Posterior cingulate gyrus (tissue), 11 donors: ENCODE measurements at regions not wholly inside any gene's neighbourhood (a gene's known extent, or its start where the extent isn't known, plus 50 kb on each side); places are given as distances from the start of the nearest gene placed in this dataset.
"Not testable (repeated sequence)": the region's sequence is repeated elsewhere in the genome, so short reads cannot be mapped to it uniquely, and the experiment has no call there.

ENCODE experiments used
- DNase-seq, 10 donors: peaks; one replicate each; pipeline versions ENCODE4 v3.0.0 to v3.0.0-alpha.2; 2020 to 2021; ENCODE audit warnings: mixed read lengths in 3 of 10
- intact Hi-C: fragments of 100-400 bp; cut with DNase I; formaldehyde crosslinking; loops from one replicate; pipeline ENCODE4 v1.15.1; 2023

DNA sequence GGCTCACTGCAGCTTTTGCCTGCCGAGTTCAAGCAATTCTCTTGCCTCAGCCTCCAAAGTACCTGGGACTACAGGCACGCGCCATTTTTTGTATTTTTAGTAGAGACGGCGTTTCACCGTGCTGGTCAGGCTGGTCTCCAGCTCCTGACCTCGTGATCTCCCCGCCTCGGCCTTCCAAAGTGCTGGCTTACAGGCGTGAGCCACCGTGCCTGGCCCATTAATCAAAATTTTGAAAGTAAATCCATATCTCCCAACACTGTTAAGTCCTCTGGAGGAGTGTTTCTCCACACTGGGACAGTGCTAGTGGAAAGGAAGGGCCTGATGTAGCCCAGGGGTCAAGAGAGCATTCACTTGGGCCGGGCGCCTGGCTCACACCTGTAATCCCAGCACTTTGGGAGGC lies 644.6 kb downstream of the SH2D4B start:
- peak in 1 of 10 donors; percentile 51 for DNase-seq
- intact Hi-C loops = no loop called here

DNA sequence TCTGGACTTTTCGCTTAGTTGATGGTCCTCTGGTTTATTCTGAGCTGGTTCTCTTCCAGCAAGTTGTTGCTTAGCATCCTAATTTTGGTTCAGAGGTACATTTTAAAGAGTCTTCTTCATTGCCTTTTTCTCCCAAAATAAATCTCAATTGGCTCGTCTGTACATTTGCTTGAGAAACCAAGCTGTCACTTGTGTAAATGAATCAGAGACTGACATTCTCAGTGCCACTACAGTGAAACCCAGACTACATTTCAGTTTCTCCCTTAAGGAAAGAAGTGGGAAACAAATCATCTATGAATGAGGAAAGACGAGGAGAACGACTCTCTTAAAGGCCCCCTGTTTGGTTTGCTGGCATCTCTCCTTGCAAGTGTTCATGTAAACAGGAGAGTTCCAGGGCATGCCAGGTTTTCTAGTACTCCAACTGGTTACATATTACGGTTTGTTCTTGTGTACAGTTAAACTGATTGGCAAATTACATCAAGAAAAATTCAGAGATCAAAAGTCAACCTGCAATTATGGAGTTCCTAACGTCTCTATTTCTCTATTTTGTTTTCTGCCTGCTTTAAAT lies 654.6 kb downstream of the SH2D4B start:
- DNase-seq = no peak
- intact Hi-C loops = no loop called here

DNA sequence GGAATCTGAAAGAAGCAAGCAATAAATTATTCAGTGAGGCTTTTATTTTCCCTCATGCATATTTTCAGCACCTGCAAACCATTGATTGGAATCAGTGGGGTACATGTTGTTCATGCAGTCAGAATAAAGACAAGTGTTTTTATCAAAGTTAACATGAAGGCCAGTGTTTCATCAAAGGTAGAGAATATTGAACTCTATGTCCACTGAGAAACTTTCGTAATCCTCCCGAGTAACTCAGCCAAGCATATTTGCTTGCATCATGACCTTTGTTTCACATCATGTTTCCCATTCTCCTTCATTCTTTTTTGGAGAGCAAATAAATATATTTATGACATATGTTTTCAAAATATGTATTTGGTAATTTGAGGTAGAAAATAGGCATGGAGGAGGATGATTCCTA lies 663.1 kb downstream of the SH2D4B start:
- intact Hi-C loops = no loop called here
- no peak for DNase-seq

DNA sequence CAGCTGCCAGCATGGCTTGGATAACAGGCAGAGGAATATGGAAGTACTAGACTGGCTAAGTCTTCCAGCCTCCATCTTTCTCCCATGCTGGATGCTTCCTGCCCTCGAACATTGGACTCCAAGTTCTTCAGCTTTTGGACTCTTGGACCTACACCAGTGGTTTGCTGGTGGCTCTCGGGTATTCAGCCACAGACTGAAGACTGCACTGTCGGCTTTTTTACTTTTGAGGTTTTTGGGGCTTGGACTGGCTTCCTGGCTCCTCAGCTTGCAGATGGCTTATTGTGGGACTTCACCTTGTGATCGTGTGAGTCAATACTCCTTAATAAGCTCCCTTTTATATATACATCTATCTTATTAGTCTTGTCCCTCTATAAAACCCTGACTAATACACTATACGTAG lies 667.6 kb upstream of the NRG3 start:
- DNase-seq, intact Hi-C loops: not testable (repeated sequence)

- intact Hi-C loops = no loop called here
- DNase-seq = no peak
Observed at GRCh38 chr10:81213370-81213769, 661.6 kb upstream of the NRG3 start.

- intact Hi-C loops = no loop called here
- DNase-seq = no peak
Observed at GRCh38 chr10:81215498-81215897, 659.5 kb upstream of the NRG3 start.

DNA sequence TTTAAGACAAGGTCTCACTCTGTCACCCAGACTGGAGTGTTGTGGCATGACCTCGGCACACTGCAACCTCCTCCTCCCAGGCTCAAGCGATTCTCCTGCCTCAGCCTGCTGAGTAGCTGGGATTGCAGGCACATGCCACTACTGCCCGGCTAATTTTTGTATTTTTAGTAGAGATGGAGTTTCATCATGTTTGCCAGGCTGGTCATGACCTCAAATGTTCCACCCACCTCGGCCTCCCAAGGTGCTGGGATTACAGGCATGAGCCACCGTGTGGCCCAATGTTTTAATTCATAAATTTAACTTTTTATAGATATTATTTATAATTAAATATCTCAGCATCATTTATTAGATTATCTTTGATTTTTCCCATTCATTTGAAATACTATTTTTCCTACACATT lies 658.0 kb upstream of the NRG3 start:
- DNase-seq = no peak
- intact Hi-C loops = no loop called here

DNA sequence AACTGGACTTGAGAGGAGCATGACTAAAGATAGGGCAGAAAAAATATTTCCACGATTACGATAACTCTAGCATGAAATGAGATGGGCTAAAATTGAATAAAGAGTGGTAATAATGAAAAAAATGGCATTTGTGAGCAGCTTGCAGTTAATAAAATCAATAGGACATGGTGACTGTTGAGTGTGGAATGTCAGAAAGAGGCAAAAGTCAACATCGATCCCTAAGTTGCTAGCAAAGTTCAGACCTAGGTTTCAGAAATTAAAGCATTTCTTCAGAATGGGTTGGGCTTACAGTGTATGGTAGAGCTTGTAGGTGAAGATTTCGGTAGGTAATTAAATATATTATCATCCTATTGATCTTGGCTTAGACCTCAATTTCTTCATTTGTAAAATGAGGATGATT lies 656.7 kb upstream of the NRG3 start:
- intact Hi-C loops = no loop called here
- DNase-seq = no peak

DNA sequence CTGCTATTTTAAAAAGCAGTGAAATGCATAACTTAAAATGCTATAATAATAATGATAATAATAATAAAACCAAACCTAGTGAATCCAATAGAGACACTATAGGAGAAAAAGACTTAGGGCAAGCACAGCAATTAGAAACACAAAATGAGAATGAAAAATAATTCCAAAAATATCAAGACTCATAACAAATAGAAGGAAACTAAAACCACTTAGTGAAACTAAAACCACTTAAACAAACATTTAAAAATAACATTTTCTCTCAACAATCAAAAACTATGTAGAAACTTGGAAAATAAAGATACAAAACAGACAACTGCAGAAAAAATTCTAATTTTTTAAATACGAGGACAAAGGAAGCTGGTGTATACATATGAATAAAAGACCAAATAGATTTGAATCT lies 655.2 kb upstream of the NRG3 start:
- DNase-seq = no peak
- intact Hi-C loops = no loop called here

DNA sequence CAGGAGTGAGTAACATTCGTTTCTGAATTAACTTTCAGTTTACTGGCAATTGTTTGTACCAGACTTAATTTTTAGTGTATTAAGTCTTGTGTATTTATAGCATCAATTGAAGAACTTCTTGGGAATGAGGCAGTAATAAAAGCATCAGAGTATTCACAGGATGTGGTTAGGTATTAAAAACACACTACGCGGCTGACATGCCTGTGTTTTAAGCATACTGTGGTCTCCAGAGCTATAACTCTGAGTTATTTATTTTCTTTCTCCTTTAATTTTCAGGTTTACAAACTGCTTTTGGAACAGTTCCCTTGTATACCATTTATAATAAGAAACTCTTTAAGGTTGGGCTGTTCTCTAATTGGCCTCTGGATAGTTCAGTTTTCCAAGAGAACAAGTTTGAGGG lies 626.1 kb upstream of the NRG3 start:
- intact Hi-C loops = no loop called here
- no peak for DNase-seq

- DNase-seq = no peak
- intact Hi-C loops = no loop called here
Observed at GRCh38 chr10:81251457-81252115, 623.4 kb upstream of the NRG3 start.

DNA sequence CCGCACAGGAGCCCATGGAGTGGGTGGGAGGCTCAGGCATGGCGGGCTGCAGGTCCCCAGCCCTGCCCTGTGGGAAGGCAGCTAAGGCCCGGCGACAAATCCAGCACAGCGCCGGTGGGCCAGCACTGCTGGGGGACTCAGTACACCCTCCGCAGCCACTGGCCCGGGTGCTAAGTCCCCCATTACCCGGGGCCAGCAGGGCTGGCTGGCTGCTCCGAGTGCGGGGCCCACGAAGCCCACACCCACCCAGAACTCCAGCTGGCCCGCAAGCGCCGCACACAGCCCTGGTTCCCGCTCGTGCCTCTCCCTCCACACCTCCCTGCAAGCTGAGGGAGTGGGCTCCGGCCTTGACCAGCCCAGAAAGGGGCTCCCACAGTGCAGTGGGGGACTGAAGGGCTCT lies 610.0 kb upstream of the NRG3 start:
- peak in 2 of 10 donors; percentile 59 to 68 for DNase-seq
- intact Hi-C loops = not testable (repeated sequence)

DNA sequence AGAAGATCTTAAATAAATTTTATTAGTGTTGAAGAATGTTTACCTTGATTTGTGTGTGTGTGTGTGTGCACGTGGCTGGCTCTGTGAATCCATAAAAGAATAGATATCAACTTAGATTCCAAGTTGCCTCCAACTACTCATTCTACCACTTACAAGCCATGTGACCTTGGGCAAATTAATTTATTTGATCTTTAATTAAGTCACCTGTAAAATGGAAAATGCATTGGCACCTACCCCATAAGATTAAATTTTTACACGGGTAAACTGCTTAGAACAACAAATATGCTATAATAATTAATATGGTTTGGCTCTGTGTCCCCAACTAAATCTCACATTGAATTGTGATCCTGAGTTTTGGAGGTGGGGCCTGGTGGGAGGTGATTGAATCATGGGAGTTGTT lies 604.9 kb upstream of the NRG3 start:
- intact Hi-C loops = no loop called here
- no peak for DNase-seq

GRCh38 chr10:81280497-81281479 lies 594.2 kb upstream of the NRG3 start:
- intact Hi-C loops = no loop called here

GRCh38 chr10:81288544-81288943 lies 586.5 kb upstream of the NRG3 start:
- intact Hi-C loops = no loop called here
- DNase-seq = no peak

More at GRCh38 chr10:81280497-81281479, 594.2 kb upstream of the NRG3 start:
- no peak for DNase-seq

DNA sequence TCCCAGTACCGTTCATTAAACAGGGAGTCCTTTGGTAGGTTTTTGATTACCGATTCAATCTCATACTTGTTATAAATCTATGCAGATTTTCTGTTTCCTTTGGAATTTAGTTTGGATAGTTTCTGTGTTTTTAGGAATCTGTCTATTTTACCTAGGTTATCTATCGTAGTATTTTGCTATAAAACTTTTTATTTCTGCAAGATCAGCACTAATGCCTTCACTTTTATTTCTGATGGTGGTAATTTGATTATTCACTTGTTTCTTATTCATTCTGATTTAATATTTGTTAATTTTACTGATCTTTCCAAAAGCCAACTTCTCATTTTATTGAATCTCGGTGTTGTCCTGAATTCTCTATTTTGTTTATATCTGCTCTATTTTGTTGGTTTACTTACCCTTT lies 577.7 kb upstream of the NRG3 start:
- intact Hi-C loops = no loop called here
- DNase-seq = no peak

DNA sequence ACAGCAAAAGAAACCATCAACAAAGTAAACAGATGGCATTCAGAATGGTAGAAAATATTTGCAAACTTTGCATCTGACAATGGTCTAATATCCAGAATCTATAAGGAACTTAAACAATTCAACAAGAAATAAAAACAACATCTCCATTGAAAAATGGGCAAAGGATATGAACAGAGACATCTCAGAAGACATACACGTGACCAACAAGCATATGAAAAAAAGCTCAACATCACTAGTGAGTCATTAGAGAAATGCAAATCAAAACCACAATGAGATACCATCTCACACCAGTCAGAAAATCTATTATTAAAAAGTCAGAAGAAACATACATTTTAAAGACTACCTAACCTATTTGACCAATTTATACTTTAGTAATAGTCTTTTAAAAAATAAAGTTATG lies 571.3 kb upstream of the NRG3 start:
- intact Hi-C loops = no loop called here

DNA sequence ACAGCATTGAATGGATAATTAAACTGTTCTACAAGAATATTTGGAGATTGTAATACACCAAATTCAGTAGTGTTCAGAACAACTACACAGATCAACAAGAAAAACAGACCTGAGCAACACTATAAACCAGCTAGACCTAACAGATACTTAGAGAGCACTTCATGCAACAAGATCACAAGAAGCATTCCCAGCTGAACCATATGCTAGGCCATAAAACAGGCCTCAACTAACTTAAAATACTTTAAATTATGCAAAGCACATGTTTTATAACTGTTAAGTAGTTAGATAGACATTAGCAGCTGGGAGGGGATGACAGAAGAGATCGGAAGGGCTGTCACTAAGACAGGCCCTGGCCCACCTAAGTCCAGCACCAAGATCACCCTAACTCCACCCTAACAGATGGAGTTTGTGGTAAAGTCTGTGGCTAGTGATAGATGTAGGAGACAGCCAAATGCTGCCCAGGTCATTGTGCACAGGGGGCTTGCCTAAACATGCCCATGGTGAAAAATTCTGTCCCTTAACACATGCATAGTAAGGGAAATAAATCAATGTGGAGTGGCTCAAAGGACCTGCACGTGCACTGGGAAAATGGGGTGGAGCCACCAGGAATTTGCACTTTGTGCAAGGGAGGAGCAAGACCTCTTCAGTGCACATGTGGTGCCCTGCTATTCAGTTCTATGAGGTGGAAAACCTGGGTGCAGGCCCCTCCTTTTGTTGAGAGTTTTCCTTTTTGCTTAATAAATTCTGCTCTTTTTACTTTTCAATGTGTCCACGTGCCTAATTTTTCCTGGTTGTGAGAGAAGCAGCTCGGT lies 567.8 kb upstream of the NRG3 start:
- intact Hi-C loops = no loop called here
- no peak for DNase-seq

More for the DNA sequence above, 571.3 kb upstream of the NRG3 start:
- no peak for DNase-seq

DNA sequence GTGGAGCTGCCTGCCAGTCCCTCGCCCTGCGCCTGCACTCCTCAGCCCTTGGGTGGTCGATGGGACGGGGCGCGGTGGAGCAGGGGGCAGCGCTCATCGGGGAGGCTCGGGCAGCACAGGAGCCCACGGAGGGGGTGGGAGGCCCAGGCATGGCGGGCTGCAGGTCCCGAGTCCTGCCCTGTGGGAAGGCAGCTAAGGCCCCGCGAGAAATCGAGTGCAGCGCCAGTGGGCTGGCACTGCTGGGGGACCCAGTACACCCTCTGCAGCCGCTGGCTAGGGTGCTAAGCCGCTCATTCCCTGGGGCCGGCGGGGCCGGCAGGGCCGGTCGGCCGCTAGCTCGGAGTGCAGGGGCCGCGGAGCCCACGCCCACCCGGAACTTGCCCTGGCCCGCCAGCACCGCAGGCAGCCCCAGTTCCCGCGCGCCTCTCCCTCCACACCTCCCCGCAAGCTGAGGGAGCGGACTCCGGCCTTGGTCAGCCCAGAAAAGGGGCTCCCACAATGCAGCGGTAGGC lies 565.9 kb upstream of the NRG3 start:
- peak in 2 of 10 donors; percentile 63 to 82 for DNase-seq
- intact Hi-C loops = no loop called here

DNA sequence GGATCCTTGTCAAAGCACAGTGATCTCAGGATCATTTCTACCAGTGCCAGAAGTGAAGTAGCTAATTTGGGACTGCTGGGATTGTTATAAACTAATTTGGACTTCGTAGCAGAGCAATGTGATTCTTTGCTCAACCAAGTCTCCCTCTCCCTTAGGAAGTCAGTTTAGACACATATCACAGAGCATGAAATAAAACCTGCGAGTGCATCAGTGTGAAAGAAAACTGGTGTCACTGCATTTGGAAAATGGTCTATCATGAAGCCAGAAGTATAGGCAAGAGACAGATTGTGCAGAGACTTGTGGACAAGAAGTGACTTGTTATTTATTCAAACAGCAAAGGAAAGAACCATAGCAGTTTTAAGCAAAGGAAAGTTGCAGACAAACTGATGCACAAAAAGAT lies 560.5 kb upstream of the NRG3 start:
- no peak for DNase-seq

More for the DNA sequence above, 560.5 kb upstream of the NRG3 start:
- intact Hi-C loops = no loop called here
